ENCODE measurements at regions not wholly inside any gene's neighbourhood (a gene's known extent, or its start where the extent isn't known, plus 50 kb on each side); places are given as distances from the start of the nearest gene placed in this dataset.

DNA sequence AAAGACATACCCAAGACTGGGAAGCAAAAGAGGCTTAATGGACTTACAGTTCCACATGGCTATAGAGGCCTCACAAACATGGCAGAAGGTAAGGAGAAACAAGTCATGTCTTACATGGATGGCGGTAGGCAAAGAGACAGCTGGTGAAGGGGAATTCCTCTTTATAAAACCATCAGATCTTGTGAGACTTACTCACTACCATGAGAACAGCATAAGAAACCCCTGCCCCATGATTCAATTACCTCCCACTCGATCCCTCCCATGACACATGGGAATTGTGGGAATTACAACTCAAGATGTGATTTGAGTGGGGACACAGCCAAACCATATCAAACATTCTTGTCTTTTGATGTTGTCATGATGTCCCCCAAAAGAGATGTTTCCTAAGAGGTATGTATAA, 103.3 kb downstream of the DUSP10 start:
- DNase-seq: no peak

DNA sequence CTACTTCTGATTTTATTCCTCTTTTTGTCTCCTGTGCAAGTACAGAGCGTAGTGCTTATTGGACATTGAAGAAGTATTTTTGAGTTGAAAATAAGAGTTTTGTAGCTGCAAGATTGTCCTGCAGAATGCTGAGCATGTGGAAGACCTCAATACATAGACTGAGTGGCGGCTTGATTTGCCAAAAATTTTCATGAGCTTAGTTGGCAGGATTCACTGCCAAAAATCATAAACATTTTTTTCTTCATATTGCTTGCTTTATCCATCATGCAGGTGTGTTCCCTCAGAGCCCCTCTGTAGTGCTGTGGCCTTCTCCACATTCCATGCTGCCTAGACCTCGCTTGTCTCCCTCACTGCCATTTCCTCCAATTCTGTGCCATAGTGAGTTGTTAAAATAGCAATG, 100.1 kb downstream of the DUSP10 start:
- DNase-seq: no peak

DNA sequence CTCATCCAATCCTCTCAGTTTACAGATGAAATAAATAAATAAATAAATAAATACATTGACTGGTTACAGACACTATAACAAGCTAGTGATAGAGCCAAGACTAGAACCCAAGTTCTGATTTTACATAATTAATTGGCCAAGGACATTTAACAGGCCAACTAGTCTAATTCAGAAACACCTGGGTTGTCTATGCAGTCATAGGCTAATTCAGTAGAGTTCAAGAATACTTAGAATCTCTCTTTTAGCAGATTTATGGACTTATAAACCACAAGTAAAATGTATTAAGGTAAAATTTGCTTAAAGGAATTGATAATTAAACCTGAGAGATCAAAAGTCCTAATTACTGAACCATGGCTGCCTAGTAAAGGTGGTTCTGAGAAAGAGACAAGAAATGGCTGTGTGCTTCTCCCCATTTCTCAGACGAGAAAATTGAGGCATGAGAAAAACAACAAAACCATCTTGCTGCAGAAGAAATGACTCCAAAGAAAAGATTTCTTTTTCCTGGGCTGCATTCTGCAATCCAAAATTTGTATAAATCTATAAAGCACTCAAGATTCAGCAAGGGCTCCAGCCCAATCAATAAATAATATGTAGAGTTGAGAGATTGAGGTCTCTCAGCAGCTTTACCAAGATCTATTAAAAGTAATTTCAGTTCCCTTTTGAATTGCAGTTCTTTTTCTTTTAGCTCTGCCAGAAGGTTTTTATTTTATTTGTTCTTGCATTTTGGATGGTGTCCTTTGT, 98.3 kb downstream of the DUSP10 start:
- DNase-seq: no peak

DNA sequence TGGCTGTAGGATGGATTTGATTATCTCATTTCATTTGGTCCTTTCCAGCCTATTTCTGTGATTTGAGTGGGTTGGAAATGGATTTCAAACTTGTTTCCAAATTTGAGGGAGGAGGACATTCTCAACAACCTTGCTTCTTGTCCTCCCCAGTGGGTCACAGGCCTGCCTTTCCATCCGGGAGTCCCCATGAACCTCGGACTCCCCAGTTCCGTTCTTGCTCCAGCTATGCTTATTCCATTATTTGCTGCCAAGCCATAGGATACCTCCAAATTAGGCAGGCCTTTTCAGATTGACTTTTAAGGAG, 97.8 kb downstream of the DUSP10 start:
- DNase-seq: no peak

DNA sequence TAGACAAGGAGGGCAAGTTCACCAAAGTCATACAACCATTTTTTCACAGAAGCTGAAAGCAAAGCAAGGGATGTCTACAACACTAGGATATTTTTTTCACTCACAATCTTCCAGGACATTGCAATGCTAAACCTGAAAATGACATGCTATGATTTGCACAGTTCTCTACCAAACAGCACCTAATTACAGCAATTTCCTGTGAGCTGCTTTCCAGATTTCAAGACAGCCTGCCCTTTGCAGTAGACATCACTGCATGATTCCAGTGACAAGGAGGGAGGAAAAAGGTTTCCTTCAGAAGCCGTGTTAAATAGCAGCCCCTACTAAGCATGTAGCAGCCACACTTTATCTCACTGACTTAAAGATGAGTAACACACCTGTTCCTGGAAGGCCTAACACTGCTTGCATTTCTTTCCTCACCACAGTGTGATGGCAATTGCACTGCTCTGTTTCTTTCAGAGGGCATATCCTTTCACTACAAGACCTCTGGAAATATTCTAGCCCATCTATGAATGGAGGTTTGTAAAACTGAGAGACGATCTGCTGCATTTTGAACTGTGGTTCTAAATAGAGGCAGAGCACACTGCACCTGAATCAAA, 97.1 kb downstream of the DUSP10 start:
- DNase-seq: no peak

DNA sequence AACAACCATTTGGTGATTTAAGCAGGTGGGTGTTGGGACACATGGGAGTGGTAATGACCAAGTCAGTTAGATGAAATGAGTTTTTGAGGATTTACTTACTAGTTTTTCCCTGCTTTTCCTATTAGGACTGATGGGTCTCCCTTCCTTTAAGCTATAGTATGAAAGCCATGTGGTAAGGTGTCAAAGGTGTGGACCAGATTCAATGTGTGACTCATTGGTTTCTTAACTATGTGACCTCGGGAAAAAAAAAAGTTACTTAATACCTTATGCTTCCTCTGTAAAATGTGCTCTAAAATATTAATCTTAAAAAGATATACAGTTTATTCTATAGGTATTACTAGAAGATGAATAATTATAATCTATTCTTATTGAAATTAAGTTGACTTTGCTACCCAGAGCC, 93.7 kb downstream of the DUSP10 start:
- DNase-seq: no peak

Measured in activated CD8-positive, alpha-beta memory T cell treated with anti-CD3 and anti-CD28 coated beads for 24 hours (primary cell).